Fibroblast of the conjunctiva (primary cell): ENCODE measurements at regions not wholly inside any gene's neighbourhood (a gene's known extent, or its start where the extent isn't known, plus 50 kb on each side); places are given as distances from the start of the nearest gene placed in this dataset.

Source experiments
- DNase-seq: peaks from one replicate; pipeline ENCODE4 v3.0.0-alpha.2; 2010; ENCODE audit warnings: low read depth

- no peak for DNase-seq
Measured at GRCh38 chr5:105581988-105582690, 2019.5 kb upstream of the NUDT12 start.

DNA sequence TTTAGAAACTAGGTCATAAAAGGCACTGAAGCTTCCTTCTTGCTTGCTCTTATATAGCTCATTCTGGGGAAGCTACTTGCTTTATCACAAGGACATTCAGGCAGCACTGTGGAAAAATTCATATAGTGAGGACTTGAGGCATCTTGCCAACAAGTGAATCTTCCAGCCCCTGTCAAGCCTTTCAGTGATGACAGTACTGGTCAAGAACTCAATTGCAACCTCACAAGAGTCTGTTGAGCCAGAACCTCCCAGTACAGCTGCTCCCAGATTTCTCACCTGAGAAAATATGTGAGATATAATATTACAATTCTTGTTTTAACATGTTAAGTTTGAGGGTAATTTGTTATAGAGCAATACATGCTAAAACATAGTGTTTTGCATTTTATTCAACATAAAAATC is 2011.0 kb upstream of the NUDT12 start:
- DNase-seq: no peak

- no peak for DNase-seq
Measured at GRCh38 chr5:105565531-105565930, 2002.9 kb upstream of the NUDT12 start.

- DNase-seq: no peak
Measured at GRCh38 chr5:105563842-105564241, 2001.3 kb upstream of the NUDT12 start.

- no peak for DNase-seq
Measured at GRCh38 chr5:105554568-105555169, 1992.1 kb upstream of the NUDT12 start.

- no peak for DNase-seq
Measured at GRCh38 chr5:105544300-105544699, 1981.7 kb upstream of the NUDT12 start.

DNA sequence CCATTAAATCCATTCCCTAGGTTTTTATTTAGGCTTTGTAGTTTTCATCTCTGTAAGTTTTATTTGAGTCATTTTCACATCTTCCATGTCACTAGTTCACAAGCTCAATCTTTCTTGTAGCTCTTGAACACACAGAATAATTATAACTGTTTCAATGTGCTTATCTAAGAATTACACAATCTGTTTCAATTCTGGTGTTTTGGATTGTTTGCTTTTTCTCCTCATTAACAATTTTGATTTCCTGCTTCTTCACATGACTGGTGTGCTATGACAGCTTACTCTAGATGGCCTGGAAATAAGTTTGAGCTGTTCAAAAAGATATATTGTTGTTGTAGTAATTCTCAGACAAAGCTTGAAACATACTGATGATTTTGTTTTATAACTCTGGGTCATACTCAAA is 1974.1 kb upstream of the NUDT12 start:
- no peak for DNase-seq

GRCh38 chr5:105530716-105531261 is 1968.2 kb upstream of the NUDT12 start:
- DNase-seq: no peak

GRCh38 chr5:105529851-105530250 is 1967.3 kb upstream of the NUDT12 start:
- DNase-seq: no peak

DNA sequence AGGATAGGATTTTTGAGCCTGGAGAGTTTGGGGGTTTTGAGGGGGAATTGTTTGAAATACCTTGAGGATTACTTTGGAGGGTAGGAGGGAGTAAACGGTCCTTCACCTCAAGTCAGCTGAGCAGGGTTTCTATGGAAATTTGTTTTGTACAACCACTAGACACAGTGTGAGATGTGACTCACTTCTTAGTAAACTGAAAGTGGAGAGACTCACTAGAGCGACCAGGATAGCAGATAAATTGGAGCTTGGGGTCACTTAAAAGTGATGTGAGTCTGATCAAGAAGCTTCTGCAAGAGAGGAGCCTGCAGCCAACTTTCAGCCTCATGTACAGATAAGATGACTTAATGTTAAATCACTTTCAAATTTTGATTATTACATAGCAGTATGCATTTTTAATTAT is 1945.9 kb upstream of the NUDT12 start:
- DNase-seq: no peak

DNA sequence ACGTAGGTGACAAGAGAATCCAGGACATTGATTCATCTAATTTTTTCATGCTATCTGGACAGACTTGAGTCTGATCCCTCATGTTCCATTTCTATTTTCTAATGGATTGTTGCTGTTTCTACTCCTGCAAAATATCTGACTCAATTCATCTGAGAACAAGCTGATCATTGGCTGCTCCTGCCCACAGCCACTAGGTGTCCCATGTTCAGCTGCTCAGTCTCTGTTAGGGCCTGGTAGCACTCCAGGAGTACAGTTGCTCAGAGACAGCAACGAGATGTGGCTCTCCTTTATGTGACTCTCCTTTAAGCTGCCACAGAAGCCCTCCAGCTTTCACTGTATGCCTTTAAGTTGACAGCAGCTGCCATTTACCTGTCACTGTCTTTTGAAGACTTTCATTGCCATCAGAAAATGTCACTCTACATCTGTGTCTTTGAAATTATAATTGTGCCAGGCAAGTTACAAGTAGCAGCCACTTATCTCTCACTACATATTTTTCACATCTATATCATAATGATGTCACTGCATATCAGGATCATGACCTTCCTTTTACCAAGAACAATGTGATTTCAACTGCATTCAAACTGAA is 1944.2 kb upstream of the NUDT12 start:
- no peak for DNase-seq

DNA sequence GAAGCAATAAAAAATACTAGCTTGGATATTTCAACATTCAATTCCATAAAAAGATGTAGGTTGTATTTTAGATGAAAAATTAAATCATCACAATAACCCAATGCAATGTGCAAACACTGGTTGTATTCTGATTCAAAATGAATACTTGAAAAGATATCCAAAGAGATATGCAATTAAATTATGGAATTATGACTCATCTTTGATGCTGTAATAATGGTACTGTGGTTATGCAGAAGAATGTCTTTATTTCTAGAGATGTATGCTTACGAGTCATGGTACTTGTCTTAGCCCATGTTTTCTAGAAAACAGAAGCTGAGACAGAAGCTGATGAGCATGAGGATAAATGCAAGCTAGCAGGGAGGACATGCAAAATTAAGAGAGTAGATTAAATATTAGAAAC is 1941.4 kb upstream of the NUDT12 start:
- DNase-seq: no peak

DNA sequence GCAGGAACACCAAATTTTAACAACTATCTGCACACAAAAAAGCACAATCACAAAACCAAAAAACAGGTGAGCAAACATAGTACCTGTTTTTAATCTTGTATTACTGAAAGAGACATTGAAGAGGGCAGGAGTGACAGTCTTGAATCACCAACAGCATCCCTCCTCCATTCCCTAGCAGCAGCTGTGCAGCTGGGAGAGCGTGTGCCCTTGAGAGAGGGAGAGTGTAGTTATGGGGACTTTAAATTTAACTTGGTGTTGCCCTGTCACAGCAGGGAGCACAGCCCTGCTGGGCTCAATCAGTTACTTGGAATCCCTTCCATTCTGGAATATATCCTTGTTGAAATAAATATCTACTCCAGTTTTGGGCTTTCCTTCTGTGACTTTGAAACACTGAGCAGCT is 1938.7 kb upstream of the NUDT12 start:
- no peak for DNase-seq

DNA sequence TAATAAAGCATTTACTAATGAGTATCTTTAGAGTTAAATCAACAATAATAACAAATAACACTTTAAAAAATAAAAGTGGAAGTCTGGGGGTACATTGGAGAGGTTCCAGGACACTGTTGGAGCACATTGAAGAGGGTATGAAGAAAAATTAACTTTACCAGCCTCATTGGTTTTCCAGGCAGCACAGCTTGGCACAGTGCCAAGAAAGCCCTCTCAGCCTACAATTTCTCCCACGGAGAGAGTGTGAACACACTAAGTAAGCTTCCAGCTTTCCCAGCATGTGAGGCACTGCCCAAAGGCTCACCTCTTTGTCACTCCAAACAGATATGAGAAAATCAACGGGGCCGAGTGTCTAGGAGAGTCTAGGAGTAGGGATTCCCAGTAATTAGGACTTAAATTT is 1912.8 kb upstream of the NUDT12 start:
- DNase-seq: no peak

DNA sequence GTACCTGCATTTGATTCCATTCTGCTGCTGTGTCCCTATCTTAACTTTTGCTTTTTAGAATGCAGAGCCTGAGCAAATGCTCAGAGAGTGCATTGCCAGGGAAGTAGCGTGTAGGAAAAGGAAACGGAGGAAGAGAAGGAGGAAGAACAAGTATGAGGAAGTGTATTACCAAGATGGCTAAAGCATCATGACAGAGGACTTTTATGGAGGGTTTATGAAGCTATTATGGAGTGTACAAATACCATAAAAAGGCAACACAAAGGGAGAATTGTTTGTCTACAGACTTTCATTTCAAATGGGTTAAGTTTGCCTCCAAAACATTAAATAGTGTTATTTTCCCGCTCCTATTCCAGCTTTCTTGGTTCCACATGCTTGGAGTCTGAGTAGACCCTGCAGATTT is 1899.8 kb upstream of the NUDT12 start:
- no peak for DNase-seq

- DNase-seq: no peak
Measured at GRCh38 chr5:105460721-105461120, 1898.1 kb upstream of the NUDT12 start.

DNA sequence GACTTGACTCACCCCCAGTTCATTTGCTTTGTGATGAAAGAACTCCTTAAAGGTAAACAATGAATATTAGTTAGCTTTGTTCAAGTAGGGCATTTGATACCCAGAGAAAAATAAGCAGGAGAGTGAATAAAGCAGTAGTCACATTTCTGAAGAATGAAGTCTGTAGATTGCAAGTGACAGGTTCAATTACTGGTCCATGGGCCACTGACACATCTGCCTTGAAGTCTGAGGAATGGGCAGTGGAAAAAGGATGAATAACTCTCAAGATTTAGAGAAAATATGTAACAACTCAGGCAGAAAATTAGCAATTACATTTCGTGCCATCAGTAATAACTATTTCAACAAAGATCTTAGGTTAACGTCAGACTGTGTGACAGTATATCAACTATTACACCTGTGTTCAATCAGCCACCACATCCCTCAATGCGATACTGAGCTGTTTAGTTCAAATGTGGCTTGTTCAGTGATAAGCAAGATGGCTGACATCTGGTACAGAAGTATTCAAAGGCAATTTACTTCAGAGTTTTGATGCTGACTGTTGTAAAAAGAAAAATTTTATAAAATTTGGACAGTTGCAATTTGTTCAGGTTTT is 1890.7 kb upstream of the NUDT12 start:
- DNase-seq: no peak

DNA sequence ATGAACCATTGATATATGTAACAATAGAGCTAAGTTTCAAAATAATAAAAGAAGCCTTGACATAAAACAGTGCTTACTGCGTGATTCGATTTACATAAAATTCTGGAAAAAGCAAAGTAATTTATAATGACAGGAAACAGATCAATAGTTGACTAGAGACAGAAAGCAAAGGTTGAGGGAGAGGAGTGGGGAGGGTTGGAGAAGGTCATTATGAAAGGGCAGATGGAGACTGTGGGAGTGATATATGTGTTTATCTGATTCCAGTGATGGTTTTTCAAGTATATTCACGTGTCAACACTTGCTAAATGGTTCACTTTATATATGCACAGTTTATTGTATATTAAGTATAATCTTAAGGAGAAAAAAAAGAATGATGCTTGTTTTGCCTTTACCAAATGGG is 1885.7 kb upstream of the NUDT12 start:
- DNase-seq: no peak

DNA sequence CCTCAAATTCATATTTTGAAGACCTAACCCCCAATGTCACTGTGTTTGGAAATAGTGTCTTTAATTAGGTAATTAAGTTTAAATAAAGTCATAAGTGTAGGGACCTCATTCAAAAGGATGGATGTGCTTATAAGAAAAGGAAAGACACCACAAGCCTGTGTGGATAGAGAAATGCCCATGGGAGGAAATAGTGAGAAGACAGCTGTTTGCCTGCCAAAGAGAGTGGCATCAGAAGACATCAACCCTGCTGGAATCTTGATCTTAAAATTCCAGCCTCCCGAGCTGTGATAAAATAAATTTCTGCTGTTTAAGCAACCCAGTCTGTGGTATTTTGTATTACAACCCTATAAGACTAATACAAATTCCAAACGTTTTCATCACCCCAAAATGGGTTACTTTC is 1867.9 kb upstream of the NUDT12 start:
- DNase-seq: no peak

DNA sequence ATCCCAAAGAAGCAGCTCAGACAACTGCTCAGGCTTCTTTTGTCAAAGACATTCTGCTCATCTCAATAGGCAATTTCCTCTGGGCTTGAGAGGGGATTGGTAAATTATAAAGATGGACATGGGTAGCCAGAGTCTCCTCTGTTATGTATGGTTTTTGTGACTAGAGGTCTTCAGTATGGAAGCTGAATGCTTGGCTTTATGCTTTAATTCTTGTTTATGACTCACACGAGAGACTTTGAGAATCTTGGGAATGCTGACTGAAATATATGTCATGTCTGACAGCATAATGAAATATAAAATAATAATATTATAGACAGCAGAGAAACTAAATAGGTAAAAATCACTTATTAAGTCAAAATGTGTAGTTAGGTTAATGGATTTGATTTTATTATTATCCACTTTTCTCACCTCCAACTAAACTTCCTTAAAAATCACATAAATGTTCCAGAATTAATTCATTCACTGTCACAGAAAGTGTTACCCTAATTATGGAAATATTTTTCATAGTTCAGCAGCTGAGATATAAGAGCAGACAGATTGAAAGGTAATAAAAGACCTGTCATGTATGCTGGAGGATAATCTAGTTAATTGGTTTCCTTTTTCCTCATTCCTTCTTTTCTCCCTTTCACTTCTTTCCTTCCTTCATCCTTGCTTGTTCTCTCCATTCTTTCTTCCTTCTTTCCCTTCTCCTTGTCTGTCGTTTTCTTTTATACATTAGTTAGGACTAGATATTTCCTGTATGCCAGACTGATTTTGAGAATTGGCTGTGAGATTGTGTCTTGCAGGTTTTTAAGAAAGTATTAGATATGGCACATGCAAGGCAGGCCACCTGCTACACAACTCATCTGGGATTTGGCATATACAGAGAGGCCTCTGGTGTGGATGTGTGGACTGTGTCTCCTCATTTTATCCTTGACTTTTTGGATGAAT is 1866.1 kb upstream of the NUDT12 start:
- no peak for DNase-seq

DNA sequence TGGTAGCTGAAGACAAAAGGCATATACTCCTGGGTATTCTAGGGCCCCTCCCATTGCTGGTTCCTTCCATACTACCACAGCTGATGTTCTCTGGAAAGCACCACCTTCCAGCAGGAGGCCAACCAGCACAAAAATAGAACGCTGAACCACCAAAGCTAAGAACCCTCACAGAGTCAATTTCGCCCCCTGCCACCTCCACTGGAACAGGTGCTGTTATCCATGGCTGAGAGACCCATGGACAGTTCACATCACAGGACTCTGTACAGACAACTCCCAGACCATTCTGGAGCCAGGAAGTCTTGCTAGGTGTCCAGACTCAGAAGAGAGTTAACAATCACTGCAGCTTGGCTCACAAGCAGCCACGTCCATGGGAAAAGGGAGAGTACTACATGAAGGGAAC is 1851.5 kb upstream of the NUDT12 start:
- no peak for DNase-seq

GRCh38 chr5:105413406-105413990 is 1850.9 kb upstream of the NUDT12 start:
- no peak for DNase-seq
